ENCODE measurements at regions not wholly inside any gene's neighbourhood (a gene's known extent, or its start where the extent isn't known, plus 50 kb on each side); places are given as distances from the start of the nearest gene placed in this dataset.

- ChIA-PET CTCF (interaction anchor here (1.3 to 1.8 kb wide), 2 partner anchors 9 to 10 kb away, joined by 3 to 10 read pairs; no protein-coding TSS in a partner anchor), POLR2A (no interaction called here)
- no peaks in the 10 kb centered on the region for H3K9me3 ChIP-seq (replicated peaks; ENCODE audit: control insufficient read depth, insufficient read depth, low read length)
- intact Hi-C loops (cut with micrococcal nuclease): no loop called here
- H3K36me3 ChIP-seq (ENCODE audit: control insufficient read depth in 2 of 2, extremely low read depth in 1 of 2, insufficient read depth in 2 of 2, low read length in 2 of 2): no peaks in the 10 kb centered on the region
- H4K20me1 ChIP-seq (replicated peaks; ENCODE audit: control insufficient read depth, extremely low read depth, insufficient read depth, low read length): no peaks in the 10 kb centered on the region
- no peak overlapping the region for H3K27ac ChIP-seq (ENCODE audit: insufficient read depth, low read depth, low read length)
- no peaks in the 10 kb centered on the region for H3K4me1 ChIP-seq (ENCODE audit: control insufficient read depth, extremely low read depth, insufficient read depth, low read length)
- no peak for FAIRE-seq
- dilution Hi-C loops (cut with MboI; ENCODE audit: extremely low pct_ligation_motif_present, low sequenced_read_pairs): no loop called here
- no peaks in the 10 kb centered on the region for H3K27me3 ChIP-seq (ENCODE audit: control insufficient read depth in 2 of 2, insufficient read depth in 2 of 2, low read length in 2 of 2)
- H3K4me2 ChIP-seq (ENCODE audit: insufficient read depth, low read length): no peak overlapping the region
- TF ChIP-seq MAX (IDR thresholded peaks at IDR 0.05; ENCODE audit: insufficient read depth, insufficient read length): no peak
- no peak for TF ChIP-seq FOS (IDR thresholded peaks at IDR 0.05; ENCODE audit: borderline replicate concordance, insufficient read depth, low read length)
- TF ChIP-seq JUN (IDR thresholded peaks at IDR 0.05; ENCODE audit: borderline replicate concordance, insufficient read depth, insufficient read length, low read depth): no peak
- no peak for TF ChIP-seq POLR2AphosphoS5 (IDR thresholded peaks at IDR 0.05; ENCODE audit: insufficient read depth, low read depth, low read length)
- no peak for DNase-seq (ENCODE audit: low read depth, low spot score)
- no peak overlapping the region for H3K4me3 ChIP-seq (replicated peaks in 1 of 3; ENCODE audit: insufficient read depth in 1 of 3, low read depth in 1 of 3, low read length in 3 of 3)
- no peak overlapping the region for H3K9ac ChIP-seq (replicated peaks; ENCODE audit: extremely low read depth, insufficient read depth, low read length)
- no peaks in the 10 kb centered on the region for H3K9me1 ChIP-seq (replicated peaks; ENCODE audit: control insufficient read depth, extremely low read depth, insufficient read depth, low read length)
- H2AFZ ChIP-seq (ENCODE audit: low read depth, low read length): no peak overlapping the region
- no peaks in the 10 kb centered on the region for H3K79me2 ChIP-seq (ENCODE audit: control insufficient read depth, insufficient read depth, low read length)
- BruUV-seq (replicated peaks): no TSS peak
These were observed 331.8 kb upstream of the TBL1XR1 start for GRCh38 chr3:177529071-177529550.

- no peak for FAIRE-seq
- no peak overlapping the region for H3K9ac ChIP-seq (replicated peaks; ENCODE audit: extremely low read depth, insufficient read depth, low read length)
- ChIA-PET POLR2A (no interaction called here), CTCF (interaction anchor here (1.3 to 1.8 kb wide), 2 partner anchors 9 to 11 kb away, joined by 3 to 10 read pairs; no protein-coding TSS in a partner anchor)
- H3K4me1 ChIP-seq (ENCODE audit: control insufficient read depth, extremely low read depth, insufficient read depth, low read length): no peaks in the 10 kb centered on the region
- H3K4me2 ChIP-seq (ENCODE audit: insufficient read depth, low read length): no peak overlapping the region
- H3K27me3 ChIP-seq (ENCODE audit: control insufficient read depth in 2 of 2, insufficient read depth in 2 of 2, low read length in 2 of 2): no peaks in the 10 kb centered on the region
- dilution Hi-C loops (cut with MboI; ENCODE audit: extremely low pct_ligation_motif_present, low sequenced_read_pairs) (no loop called here), intact Hi-C loops (cut with micrococcal nuclease) (loop anchor here (10.0 kb wide), 1 partner anchor 855 kb away; no protein-coding TSS in a partner anchor)
- H3K36me3 ChIP-seq (ENCODE audit: control insufficient read depth in 2 of 2, extremely low read depth in 1 of 2, insufficient read depth in 2 of 2, low read length in 2 of 2): no peaks in the 10 kb centered on the region
- H4K20me1 ChIP-seq (replicated peaks; ENCODE audit: control insufficient read depth, extremely low read depth, insufficient read depth, low read length): no peaks in the 10 kb centered on the region
- no peaks in the 10 kb centered on the region for H3K9me1 ChIP-seq (replicated peaks; ENCODE audit: control insufficient read depth, extremely low read depth, insufficient read depth, low read length)
- H3K27ac ChIP-seq (ENCODE audit: insufficient read depth, low read depth, low read length): no peak overlapping the region
- no peak for DNase-seq (ENCODE audit: low read depth, low spot score)
- no peak overlapping the region for H3K4me3 ChIP-seq (replicated peaks in 1 of 3; ENCODE audit: insufficient read depth in 1 of 3, low read depth in 1 of 3, low read length in 3 of 3)
- H3K79me2 ChIP-seq (ENCODE audit: control insufficient read depth, insufficient read depth, low read length): no peaks in the 10 kb centered on the region
- BruUV-seq (replicated peaks): no TSS peak
- no peak overlapping the region for H2AFZ ChIP-seq (ENCODE audit: low read depth, low read length)
- no peaks in the 10 kb centered on the region for H3K9me3 ChIP-seq (replicated peaks; ENCODE audit: control insufficient read depth, insufficient read depth, low read length)
- no peak for TF ChIP-seq CTCF (IDR thresholded peaks at IDR 0.05; ENCODE audit: extremely low read depth in 1 of 2, insufficient read depth in 1 of 2, low read depth in 1 of 2, low read length in 2 of 2)
- TF ChIP-seq EZH2 (IDR thresholded peaks at IDR 0.05; ENCODE audit: borderline replicate concordance, low read depth, low read length, severe bottlenecking): no peak
- no peak for TF ChIP-seq POLR2AphosphoS5 (IDR thresholded peaks at IDR 0.05; ENCODE audit: insufficient read depth, low read depth, low read length)
- no peak for TF ChIP-seq MYC (IDR thresholded peaks at IDR 0.05; ENCODE audit: low read depth, low read length)
- TF ChIP-seq JUN (IDR thresholded peaks at IDR 0.05; ENCODE audit: borderline replicate concordance, insufficient read depth, insufficient read length, low read depth): no peak
- TF ChIP-seq GATA2 (IDR thresholded peaks at IDR 0.05; ENCODE audit: insufficient read depth, insufficient read length, low read depth, low read length): no peak
- no peak for TF ChIP-seq MAX (IDR thresholded peaks at IDR 0.05; ENCODE audit: insufficient read depth, insufficient read length)
These were observed 332.5 kb upstream of the TBL1XR1 start for GRCh38 chr3:177529716-177530335.
